ENCODE measurements at regions not wholly inside any gene's neighbourhood (a gene's known extent, or its start where the extent isn't known, plus 50 kb on each side); places are given as distances from the start of the nearest gene placed in this dataset.

GRCh38 chr5:23579566-23579965 lies 72.2 kb downstream of the PRDM9 start:
- H3K27me3 Mint-ChIP-seq = no peaks in the 10 kb centered on the region
- H3K36me3 Mint-ChIP-seq = no peaks in the 10 kb centered on the region
- POLR2A ChIA-PET = no interaction called here
- peaks cover 0 to 17% (median 3%) of the 10 kb centered on the region in 9 donors for H3K9me3 Mint-ChIP-seq
- H3K4me1 Mint-ChIP-seq = no peaks in the 10 kb centered on the region
- H3K4me3 Mint-ChIP-seq = no peak overlapping the region
- no peak for ATAC-seq
- no peak for DNase-seq
- H3K27ac Mint-ChIP-seq = no peak overlapping the region

- H3K27ac Mint-ChIP-seq = no peak overlapping the region
- no peaks in the 10 kb centered on the region for H3K4me1 Mint-ChIP-seq
- POLR2A ChIA-PET = no interaction called here
- peaks cover 0 to 10% (median 0%) of the 10 kb centered on the region in 9 donors for H3K9me3 Mint-ChIP-seq
- no peaks in the 10 kb centered on the region for H3K27me3 Mint-ChIP-seq
- no peak for ATAC-seq
- H3K36me3 Mint-ChIP-seq = no peaks in the 10 kb centered on the region
- H3K4me3 Mint-ChIP-seq = no peak overlapping the region
- no peak for DNase-seq
These were observed 75.7 kb downstream of the PRDM9 start for GRCh38 chr5:23583081-23583480.

- no peaks in the 10 kb centered on the region for H3K36me3 Mint-ChIP-seq
- POLR2A ChIA-PET = no interaction called here
- no peak for ATAC-seq
- no peak overlapping the region for H3K27ac Mint-ChIP-seq
- no peaks in the 10 kb centered on the region for H3K4me1 Mint-ChIP-seq
- H3K27me3 Mint-ChIP-seq = no peaks in the 10 kb centered on the region
- no peak overlapping the region for H3K4me3 Mint-ChIP-seq
- peaks cover 0 to 19% (median 3%) of the 10 kb centered on the region in 9 donors for H3K9me3 Mint-ChIP-seq
- DNase-seq = no peak
These were observed 81.5 kb downstream of the PRDM9 start for GRCh38 chr5:23588841-23589326.

GRCh38 chr5:23591250-23591649 lies 83.8 kb downstream of the PRDM9 start:
- H3K36me3 Mint-ChIP-seq = no peaks in the 10 kb centered on the region
- ATAC-seq (no peak), DNase-seq (no peak)
- H3K9me3 Mint-ChIP-seq = peaks cover 0 to 19% (median 3%) of the 10 kb centered on the region in 9 donors
- POLR2A ChIA-PET = no interaction called here
- H3K4me1 Mint-ChIP-seq = no peaks in the 10 kb centered on the region
- H3K27ac Mint-ChIP-seq = no peak overlapping the region
- H3K4me3 Mint-ChIP-seq = no peak overlapping the region
- no peaks in the 10 kb centered on the region for H3K27me3 Mint-ChIP-seq

GRCh38 chr5:23606927-23607326 lies 99.5 kb downstream of the PRDM9 start:
- DNase-seq (no peak), ATAC-seq (no peak)
- H3K4me3 Mint-ChIP-seq = no peak overlapping the region
- no peaks in the 10 kb centered on the region for H3K36me3 Mint-ChIP-seq
- no peak overlapping the region for H3K27ac Mint-ChIP-seq
- H3K4me1 Mint-ChIP-seq = no peaks in the 10 kb centered on the region
- no peaks in the 10 kb centered on the region for H3K27me3 Mint-ChIP-seq
- POLR2A ChIA-PET = no interaction called here
- peaks cover 3 to 43% (median 9%) of the 10 kb centered on the region in 9 donors for H3K9me3 Mint-ChIP-seq

GRCh38 chr5:23612701-23613100 lies 105.3 kb downstream of the PRDM9 start:
- Mint-ChIP-seq H3K4me1 (no peaks in the 10 kb centered on the region), H3K27ac (no peak overlapping the region), H3K9me3 (peaks cover 6 to 54% (median 13%) of the 10 kb centered on the region in 9 donors), H3K27me3 (no peaks in the 10 kb centered on the region), H3K4me3 (no peak overlapping the region), H3K36me3 (peaks cover 0 to 7% (median 0%) of the 10 kb centered on the region in 3 donors)
- ATAC-seq (no peak), DNase-seq (no peak)
- POLR2A ChIA-PET = no interaction called here

GRCh38 chr5:23613566-23613965 lies 106.2 kb downstream of the PRDM9 start:
- POLR2A ChIA-PET = no interaction called here
- DNase-seq (no peak), ATAC-seq (no peak)
- H3K9me3 Mint-ChIP-seq = peaks cover 6 to 55% (median 13%) of the 10 kb centered on the region in 9 donors
- H3K4me1 Mint-ChIP-seq = no peaks in the 10 kb centered on the region
- H3K27me3 Mint-ChIP-seq = no peaks in the 10 kb centered on the region
- H3K4me3 Mint-ChIP-seq = no peak overlapping the region
- peaks cover 0 to 7% (median 0%) of the 10 kb centered on the region in 3 donors for H3K36me3 Mint-ChIP-seq
- no peak overlapping the region for H3K27ac Mint-ChIP-seq

GRCh38 chr5:23614422-23614821 lies 107.0 kb downstream of the PRDM9 start:
- Mint-ChIP-seq H3K27ac (no peak overlapping the region), H3K36me3 (peaks cover 0 to 7% (median 0%) of the 10 kb centered on the region in 3 donors), H3K4me1 (no peaks in the 10 kb centered on the region), H3K4me3 (no peak overlapping the region), H3K27me3 (no peaks in the 10 kb centered on the region), H3K9me3 (peaks cover 6 to 49% (median 12%) of the 10 kb centered on the region in 9 donors)
- POLR2A ChIA-PET = no interaction called here
- ATAC-seq (no peak), DNase-seq (no peak)

- H3K4me3 Mint-ChIP-seq = no peak overlapping the region
- POLR2A ChIA-PET = no interaction called here
- H3K9me3 Mint-ChIP-seq = peaks cover 0 to 22% (median 6%) of the 10 kb centered on the region in 9 donors
- no peaks in the 10 kb centered on the region for H3K36me3 Mint-ChIP-seq
- ATAC-seq (no peak), DNase-seq (no peak)
- H3K4me1 Mint-ChIP-seq = no peaks in the 10 kb centered on the region
- no peak overlapping the region for H3K27ac Mint-ChIP-seq
- no peaks in the 10 kb centered on the region for H3K27me3 Mint-ChIP-seq
These were observed 119.6 kb downstream of the PRDM9 start for GRCh38 chr5:23626961-23627360.

GRCh38 chr5:23627976-23628375 lies 120.6 kb downstream of the PRDM9 start:
- H3K4me1 Mint-ChIP-seq = no peaks in the 10 kb centered on the region
- H3K27me3 Mint-ChIP-seq = no peaks in the 10 kb centered on the region
- no peak for ATAC-seq

GRCh38 chr5:23629396-23629795 lies 122.0 kb downstream of the PRDM9 start:
- peaks cover 0 to 22% (median 6%) of the 10 kb centered on the region in 9 donors for H3K9me3 Mint-ChIP-seq
- H3K4me3 Mint-ChIP-seq = no peak overlapping the region
- POLR2A ChIA-PET = no interaction called here
- no peak for ATAC-seq
- H3K27me3 Mint-ChIP-seq = no peaks in the 10 kb centered on the region
- H3K27ac Mint-ChIP-seq = no peak overlapping the region
- no peak for DNase-seq
- no peaks in the 10 kb centered on the region for H3K36me3 Mint-ChIP-seq
- H3K4me1 Mint-ChIP-seq = no peaks in the 10 kb centered on the region

More at GRCh38 chr5:23627976-23628375, 120.6 kb downstream of the PRDM9 start:
- H3K27ac Mint-ChIP-seq = no peak overlapping the region
- H3K4me3 Mint-ChIP-seq = no peak overlapping the region
- H3K9me3 Mint-ChIP-seq = peaks cover 0 to 22% (median 6%) of the 10 kb centered on the region in 9 donors
- no peak for DNase-seq
- POLR2A ChIA-PET = no interaction called here
- H3K36me3 Mint-ChIP-seq = no peaks in the 10 kb centered on the region

- DNase-seq = no peak
- Mint-ChIP-seq H3K27ac (no peak overlapping the region), H3K9me3 (peaks cover 3 to 28% (median 9%) of the 10 kb centered on the region in 9 donors), H3K36me3 (no peaks in the 10 kb centered on the region), H3K4me3 (no peak overlapping the region), H3K27me3 (no peaks in the 10 kb centered on the region), H3K4me1 (peaks cover 0 to 2% (median 0%) of the 10 kb centered on the region in 4 donors)
- POLR2A ChIA-PET = no interaction called here
- no peak for ATAC-seq
These were observed 124.1 kb downstream of the PRDM9 start for GRCh38 chr5:23631302-23632045.

GRCh38 chr5:23635938-23636337 lies 128.5 kb downstream of the PRDM9 start:
- POLR2A ChIA-PET = no interaction called here
- no peak for DNase-seq
- Mint-ChIP-seq H3K9me3 (peaks cover 0 to 32% (median 13%) of the 10 kb centered on the region in 9 donors), H3K36me3 (no peaks in the 10 kb centered on the region), H3K4me3 (no peak overlapping the region), H3K27ac (no peak overlapping the region), H3K4me1 (peaks cover 0 to 2% (median 0%) of the 10 kb centered on the region in 4 donors), H3K27me3 (no peaks in the 10 kb centered on the region)
- no peak for ATAC-seq

- no peak overlapping the region for H3K27ac Mint-ChIP-seq
- ATAC-seq = no peak
- peaks cover 0 to 5% (median 0%) of the 10 kb centered on the region in 3 donors for H3K36me3 Mint-ChIP-seq
- H3K27me3 Mint-ChIP-seq = no peaks in the 10 kb centered on the region
- POLR2A ChIA-PET = no interaction called here
- H3K4me1 Mint-ChIP-seq = peaks cover 0 to 2% (median 0%) of the 10 kb centered on the region in 4 donors
- DNase-seq = no peak
- peaks cover 6 to 47% (median 31%) of the 10 kb centered on the region in 9 donors for H3K9me3 Mint-ChIP-seq
- H3K4me3 Mint-ChIP-seq = no peak overlapping the region
These were observed 131.9 kb downstream of the PRDM9 start for GRCh38 chr5:23639326-23639725.
